ENCODE measurements at regions not wholly inside any gene's neighbourhood (a gene's known extent, or its start where the extent isn't known, plus 50 kb on each side); places are given as distances from the start of the nearest gene placed in this dataset.

- DNase-seq = no peak
Observed at GRCh38 chr10:121076776-121077715, 225.9 kb downstream of the WDR11 start.

GRCh38 chr10:121078036-121078435 is 226.9 kb downstream of the WDR11 start:
- no peak for DNase-seq

GRCh38 chr10:121078672-121079102 is 227.5 kb downstream of the WDR11 start:
- DNase-seq = no peak

GRCh38 chr10:121079226-121079625 is 228.1 kb downstream of the WDR11 start:
- DNase-seq = no peak

DNA sequence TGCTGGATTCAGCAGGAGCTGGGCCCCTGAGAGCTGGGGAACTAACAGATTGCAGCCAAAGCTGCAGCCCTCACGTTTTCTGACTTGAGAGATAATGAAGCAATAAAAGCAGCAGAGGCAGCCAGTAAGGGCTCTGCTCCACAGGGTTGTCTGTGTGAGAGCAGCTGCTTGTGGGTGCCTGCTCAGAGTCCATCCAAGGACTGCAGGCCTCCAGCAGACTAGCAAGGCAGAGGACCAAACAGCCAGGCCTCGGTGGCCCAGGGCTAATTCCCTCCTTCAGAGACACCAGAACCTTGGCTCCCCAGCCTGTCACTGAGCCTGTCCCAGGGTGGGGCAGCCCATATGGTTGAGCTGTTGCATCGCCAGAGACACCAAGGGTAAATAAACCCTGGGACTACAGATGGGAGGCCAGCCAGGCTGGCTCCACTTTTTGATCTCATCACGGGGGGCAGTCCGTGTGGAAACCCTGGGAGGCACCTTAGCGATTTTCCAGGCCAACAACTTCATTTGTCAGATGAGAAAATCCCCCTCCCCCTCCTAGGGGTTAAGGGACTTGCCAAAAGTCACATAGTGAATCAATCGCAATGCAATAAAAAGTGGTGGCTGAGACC is 229.2 kb downstream of the WDR11 start:
- DNase-seq = no peak

- DNase-seq = no peak
Observed at GRCh38 chr10:121081306-121081705, 230.1 kb downstream of the WDR11 start.

DNA sequence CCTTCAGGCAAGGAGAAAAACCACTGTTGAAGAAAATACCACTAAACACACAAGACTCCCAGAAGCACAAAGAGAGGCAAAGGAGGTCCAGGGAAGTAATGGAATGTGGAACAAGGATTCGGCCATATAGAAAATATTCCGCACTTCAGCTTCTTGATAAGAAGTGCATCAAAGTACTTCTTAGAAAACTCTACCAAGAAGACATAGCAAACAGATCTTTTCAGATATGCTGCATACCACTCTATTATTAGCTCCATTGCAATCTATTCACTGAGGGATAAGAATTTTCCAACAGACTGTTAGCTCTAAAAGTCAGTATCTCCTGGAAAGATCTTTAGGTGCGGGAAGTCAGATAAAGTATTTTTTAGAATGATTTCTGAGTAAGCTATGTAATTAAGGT is 231.8 kb downstream of the WDR11 start:
- no peak for DNase-seq

DNA sequence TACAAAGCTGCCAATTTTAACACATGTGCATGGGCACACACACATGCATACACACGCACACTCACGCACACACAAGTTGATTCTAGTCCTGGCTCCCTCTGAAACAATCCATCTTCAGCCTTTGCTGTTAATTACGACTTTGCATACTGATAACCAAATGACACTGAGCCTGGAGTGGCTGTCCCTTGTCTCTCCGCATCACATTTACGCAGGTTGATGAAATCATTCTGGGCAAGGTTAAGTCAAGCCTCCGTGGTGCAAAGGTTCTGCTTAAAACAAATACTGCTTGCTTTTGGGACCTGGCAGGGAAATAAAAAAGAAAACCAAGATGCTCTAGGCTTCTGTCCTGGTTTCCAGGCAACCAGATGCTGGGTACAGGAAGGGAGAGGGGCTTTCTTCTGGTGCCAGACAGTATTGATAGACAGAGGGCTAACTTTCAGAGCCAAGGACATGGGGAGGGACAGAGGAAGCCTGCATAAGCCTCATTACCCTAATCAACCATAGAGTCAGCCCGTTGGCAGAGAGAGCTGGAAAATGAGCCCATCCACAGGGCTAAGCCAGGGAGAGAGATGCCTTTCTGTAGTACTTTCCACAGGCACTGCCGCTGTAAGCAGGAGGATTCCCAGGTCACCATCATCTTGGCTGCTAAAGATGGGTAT is 233.0 kb downstream of the WDR11 start:
- DNase-seq = no peak

DNA sequence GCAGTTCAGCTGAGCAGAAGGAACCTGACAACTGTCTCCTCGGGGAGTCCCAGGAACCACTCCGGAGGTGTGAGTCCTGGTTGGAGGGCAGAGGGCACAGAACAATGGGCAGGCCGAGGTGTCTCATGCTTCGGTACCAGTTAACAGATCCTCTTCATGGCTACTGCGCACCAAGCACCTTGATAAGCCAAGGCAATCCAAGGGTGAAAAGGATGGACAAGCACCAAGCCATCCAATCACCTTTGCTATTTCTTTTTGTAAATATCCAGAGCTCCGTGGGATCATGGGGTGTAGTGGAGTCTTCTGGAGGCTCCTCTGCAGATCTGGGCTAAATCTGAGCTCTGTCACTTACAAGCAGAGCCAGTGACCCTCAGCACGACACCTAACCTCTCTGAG is 233.5 kb downstream of the WDR11 start:
- DNase-seq = no peak

GRCh38 chr10:121085367-121085766 is 234.2 kb downstream of the WDR11 start:
- DNase-seq = no peak

- no peak for DNase-seq
Observed at GRCh38 chr10:121087129-121087528, 236.0 kb downstream of the WDR11 start.

- DNase-seq = no peak
Observed at GRCh38 chr10:121087688-121088087, 236.5 kb downstream of the WDR11 start.

GRCh38 chr10:121088524-121088923 is 237.4 kb downstream of the WDR11 start:
- no peak for DNase-seq

DNA sequence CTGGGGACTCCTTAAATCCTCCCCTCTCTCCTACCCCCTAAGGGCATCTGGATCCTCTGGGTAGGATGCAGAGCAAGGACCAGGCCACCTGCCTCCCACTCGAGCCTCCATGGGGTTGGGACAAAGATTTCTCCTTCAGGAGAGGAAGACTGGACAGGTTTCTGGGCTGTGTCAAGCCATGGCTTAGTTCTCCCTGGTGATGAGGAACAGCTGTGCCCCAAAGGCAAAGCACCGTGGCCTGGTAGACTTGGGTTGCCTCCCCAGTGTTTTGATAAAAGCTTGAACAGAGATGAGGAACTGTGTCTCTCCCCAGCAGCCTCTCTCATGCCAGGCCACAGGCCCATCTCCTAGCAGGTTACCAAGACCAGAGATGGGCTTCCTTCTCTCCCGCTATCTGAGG is 238.3 kb downstream of the WDR11 start:
- DNase-seq = no peak

- no peak for DNase-seq
Observed at GRCh38 chr10:121091961-121092719, 241.0 kb downstream of the WDR11 start.

DNA sequence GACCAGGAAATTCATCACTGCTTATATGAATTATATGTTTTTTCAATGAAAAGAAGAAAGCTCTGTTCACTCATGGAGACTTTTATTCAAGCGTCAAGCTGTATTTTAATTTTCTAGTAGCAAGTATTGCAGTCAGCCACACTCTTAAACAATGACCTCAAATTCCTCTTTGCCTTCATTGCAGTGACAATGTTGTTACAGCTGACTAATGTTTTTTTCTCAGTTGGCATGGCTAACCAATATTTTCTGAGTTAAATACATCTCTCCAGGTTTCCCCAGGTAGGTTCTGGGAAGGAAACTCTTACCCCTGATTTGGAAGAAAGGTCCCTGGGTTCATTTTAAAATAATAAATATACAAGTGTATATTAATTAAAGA is 241.5 kb downstream of the WDR11 start:
- no peak for DNase-seq

DNA sequence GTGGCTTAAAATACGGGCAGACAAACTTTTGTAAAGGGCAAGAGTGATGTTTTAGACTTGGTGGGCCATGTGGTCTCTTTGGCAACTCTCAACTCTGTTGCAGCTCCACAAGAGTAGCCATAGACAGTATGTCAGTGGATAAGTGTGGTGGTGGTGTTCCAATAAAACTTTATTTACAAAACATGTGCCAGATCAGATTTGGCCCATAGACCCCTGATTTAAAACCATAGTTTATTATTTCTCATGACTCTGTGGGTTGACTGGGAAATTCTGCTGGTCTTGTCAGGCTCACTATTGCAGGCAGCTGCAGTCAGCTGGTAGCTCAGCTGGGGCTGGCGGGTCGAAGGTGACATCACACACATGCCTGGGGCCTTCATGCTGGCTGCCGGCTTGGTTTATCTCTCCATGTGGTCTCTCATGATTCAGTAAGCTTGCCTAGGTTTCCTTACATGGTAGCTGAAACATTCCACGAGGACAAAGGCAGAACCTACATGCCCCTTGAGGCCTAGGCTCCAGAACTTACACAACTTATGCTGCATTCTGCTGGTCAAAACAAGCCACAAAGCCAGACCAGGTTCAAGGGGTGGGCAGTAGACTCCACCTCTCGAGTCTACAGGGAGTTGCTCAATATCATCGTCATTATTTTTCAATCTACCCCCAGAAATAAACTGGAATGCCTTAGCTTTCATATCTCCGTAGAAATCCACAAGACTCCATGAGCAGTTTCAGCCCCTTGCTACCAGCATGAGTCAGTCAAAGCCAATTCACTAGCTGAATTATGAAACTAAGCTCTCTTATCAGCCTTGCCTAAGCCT is 245.7 kb downstream of the WDR11 start:
- DNase-seq = no peak

GRCh38 chr10:121098211-121098610 is 247.0 kb downstream of the WDR11 start:
- DNase-seq = no peak

DNA sequence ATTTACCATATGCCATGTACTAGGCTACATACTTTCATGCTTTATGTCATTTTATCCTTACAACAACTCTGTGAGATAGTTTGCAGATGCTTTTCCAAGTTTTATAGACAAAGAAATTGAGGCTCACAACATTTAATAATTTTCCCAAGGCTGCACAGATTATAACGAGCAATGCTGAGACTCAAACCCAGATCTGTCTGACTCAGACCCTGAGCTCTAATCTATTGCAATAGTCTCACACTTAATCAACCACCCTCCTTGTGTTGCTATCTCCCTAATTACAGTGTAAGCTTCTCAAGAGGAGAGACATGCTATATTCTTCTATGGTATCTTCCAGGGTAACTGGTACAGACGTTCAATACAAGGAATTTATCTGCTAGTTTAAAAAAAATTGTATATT is 247.6 kb downstream of the WDR11 start:
- no peak for DNase-seq

DNA sequence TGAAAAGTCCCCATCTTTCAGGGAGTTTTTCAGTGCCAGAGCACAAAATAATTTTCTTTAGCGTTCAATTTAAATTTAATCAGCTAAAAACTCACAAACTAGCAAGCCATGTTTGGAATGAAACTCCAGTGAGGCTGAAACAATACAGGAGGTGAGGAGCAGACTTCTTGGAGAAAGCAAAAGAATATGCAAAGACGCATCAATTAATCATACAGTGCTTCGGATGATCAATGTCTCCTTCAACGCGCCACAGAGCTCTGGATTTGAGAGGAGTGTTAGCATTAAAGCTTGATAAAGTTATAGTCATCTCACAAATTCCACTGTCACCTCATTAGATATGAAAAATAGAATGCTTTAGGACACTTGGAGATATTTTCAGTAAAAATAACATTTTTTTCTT is 248.0 kb downstream of the WDR11 start:
- DNase-seq = no peak

GRCh38 chr10:121099592-121099991 is 248.4 kb downstream of the WDR11 start:
- DNase-seq = no peak

DNA sequence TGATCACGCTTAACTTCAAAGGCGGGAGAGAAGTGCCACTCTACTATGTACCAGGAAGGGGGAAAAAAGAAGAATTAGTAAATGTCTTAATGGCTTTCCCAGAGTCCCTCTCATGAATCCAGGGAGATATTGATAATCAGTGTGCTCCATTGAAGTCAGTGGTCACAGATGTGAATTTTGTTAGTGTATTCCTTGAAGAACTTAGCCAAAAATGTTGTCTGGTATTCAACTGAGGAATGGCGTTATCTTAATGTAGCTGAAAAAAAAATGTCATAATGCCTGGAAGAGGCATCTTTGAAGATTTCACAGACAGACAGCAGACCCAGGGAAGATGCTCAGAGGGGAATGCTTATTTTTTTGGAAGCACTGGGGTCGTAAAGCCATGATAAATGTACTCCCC is 250.4 kb downstream of the WDR11 start:
- no peak for DNase-seq

All from activated CD4-positive, alpha-beta T cell treated with anti-CD3 and anti-CD28 coated beads, Interleukin-2, amount 50 U/mL, for 16 hours (primary cell).